ENCODE measurements at regions not wholly inside any gene's neighbourhood (a gene's known extent, or its start where the extent isn't known, plus 50 kb on each side); places are given as distances from the start of the nearest gene placed in this dataset.

GRCh38 chr9:109912082-109912582, 132.1 kb downstream of the PALM2AKAP2 start:
- no peak for DNase-seq (ENCODE audit: low read depth in 1 of 2, low spot score in 1 of 2)

- no peak for DNase-seq (ENCODE audit: low read depth in 1 of 2, low spot score in 1 of 2)
Observed at GRCh38 chr9:109912726-109913460, 132.9 kb downstream of the PALM2AKAP2 start.

GRCh38 chr9:109913461-109913810, 133.4 kb downstream of the PALM2AKAP2 start:
- DNase-seq (ENCODE audit: low read depth in 1 of 2, low spot score in 1 of 2), result no peak

- no peak for DNase-seq (ENCODE audit: low read depth in 1 of 2, low spot score in 1 of 2)
Observed at GRCh38 chr9:109914280-109915027, 134.5 kb downstream of the PALM2AKAP2 start.

- no peak for DNase-seq (ENCODE audit: low read depth in 1 of 2, low spot score in 1 of 2)
Observed at GRCh38 chr9:109916316-109916715, 136.3 kb downstream of the PALM2AKAP2 start.

GRCh38 chr9:109918339-109919163, 138.6 kb downstream of the PALM2AKAP2 start:
- peak; percentile 9 to 11 for DNase-seq (ENCODE audit: low read depth in 1 of 2, low spot score in 1 of 2)

GRCh38 chr9:109919736-109920408, 139.9 kb downstream of the PALM2AKAP2 start:
- DNase-seq (ENCODE audit: low read depth in 1 of 2, low spot score in 1 of 2), result no peak

GRCh38 chr9:109922617-109923470, 142.8 kb downstream of the PALM2AKAP2 start:
- no peak for DNase-seq (ENCODE audit: low read depth in 1 of 2, low spot score in 1 of 2)

GRCh38 chr9:109923471-109923760, 143.4 kb downstream of the PALM2AKAP2 start:
- DNase-seq (ENCODE audit: low read depth in 1 of 2, low spot score in 1 of 2), result no peak

GRCh38 chr9:109923806-109924205, 143.8 kb downstream of the PALM2AKAP2 start:
- DNase-seq (ENCODE audit: low read depth in 1 of 2, low spot score in 1 of 2), result no peak

GRCh38 chr9:109925799-109926198, 145.8 kb downstream of the PALM2AKAP2 start:
- no peak for DNase-seq (ENCODE audit: low read depth in 1 of 2, low spot score in 1 of 2)

GRCh38 chr9:109926421-109926869, 146.4 kb downstream of the PALM2AKAP2 start:
- no peak for DNase-seq (ENCODE audit: low read depth in 1 of 2, low spot score in 1 of 2)

- no peak for DNase-seq (ENCODE audit: low read depth in 1 of 2, low spot score in 1 of 2)
Observed at GRCh38 chr9:109931623-109932022, 151.6 kb downstream of the PALM2AKAP2 start.

GRCh38 chr9:109934136-109934856, 154.3 kb downstream of the PALM2AKAP2 start:
- DNase-seq (ENCODE audit: low read depth in 1 of 2, low spot score in 1 of 2), result no peak

GRCh38 chr9:109934857-109935215, 154.8 kb downstream of the PALM2AKAP2 start:
- DNase-seq (ENCODE audit: low read depth in 1 of 2, low spot score in 1 of 2), result no peak

- DNase-seq (ENCODE audit: low read depth in 1 of 2, low spot score in 1 of 2), result no peak
Observed at GRCh38 chr9:109935406-109936087, 155.5 kb downstream of the PALM2AKAP2 start.

GRCh38 chr9:109937861-109938453, 158.0 kb downstream of the PALM2AKAP2 start:
- DNase-seq (ENCODE audit: low read depth in 1 of 2, low spot score in 1 of 2), result no peak

GRCh38 chr9:109939698-109940342, 159.8 kb downstream of the PALM2AKAP2 start:
- DNase-seq (ENCODE audit: low read depth in 1 of 2, low spot score in 1 of 2), result no peak

Measured in activated CD4-positive, alpha-beta T cell treated with anti-CD3 and anti-CD28 coated beads, Interleukin-2, amount 50 U/mL, for 24 hours (primary cell).